HG02970 (cell line): ENCODE measurements at regions not wholly inside any gene's neighbourhood (a gene's known extent, or its start where the extent isn't known, plus 50 kb on each side); places are given as distances from the start of the nearest gene placed in this dataset.
"Not testable (repeated sequence)": the region's sequence is repeated elsewhere in the genome, so short reads cannot be mapped to it uniquely, and the experiment has no call there.

Source experiments
- ATAC-seq: cut with Tn5 transposase; IDR thresholded peaks from one replicate; pipeline ENCODE4 v1.9.1; 2021; ENCODE audit warnings: mild to moderate bottlenecking, moderate library complexity, moderate number of reproducible peaks; ENCODE audit not compliant: unreplicated experiment, low FRiP score

DNA sequence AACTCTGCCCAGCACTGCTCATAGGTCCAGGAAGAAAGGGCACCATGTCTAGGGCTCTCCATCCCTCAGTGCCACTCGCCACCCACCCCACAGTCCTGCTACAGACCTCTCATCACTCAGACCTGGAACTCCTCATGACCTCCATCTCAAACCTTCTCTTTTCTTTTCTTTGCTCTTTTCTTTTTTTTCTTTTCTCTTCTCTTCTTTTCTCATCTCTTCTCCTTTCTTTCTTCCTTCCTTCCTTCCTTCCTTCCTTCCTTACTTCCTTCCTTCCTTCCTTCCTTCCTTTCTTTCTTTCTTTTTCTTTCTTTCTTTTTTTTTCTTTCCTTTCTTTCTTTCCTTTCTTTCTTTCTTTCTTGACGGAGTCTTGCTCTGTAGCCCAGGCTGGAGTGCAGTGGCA lies 122.2 kb downstream of the KLF6 start:
- no peak for ATAC-seq

DNA sequence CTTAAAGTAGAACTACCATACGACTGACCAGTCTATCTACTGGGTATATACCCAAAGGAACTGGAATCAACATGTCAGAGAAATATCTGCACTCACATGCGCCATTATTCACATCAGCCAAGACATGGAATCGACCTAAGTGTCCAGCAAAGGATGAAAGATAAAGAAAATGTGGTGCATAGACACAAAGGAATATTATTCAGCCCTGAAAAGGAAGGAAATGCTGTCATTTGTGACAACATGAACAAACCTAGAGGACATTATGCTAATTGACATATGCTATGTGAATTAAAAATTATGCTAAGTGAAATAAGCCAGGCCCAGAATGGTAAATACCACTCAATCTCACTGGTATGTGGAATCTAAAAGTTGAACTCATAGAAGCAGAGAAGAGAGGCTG lies 123.7 kb downstream of the KLF6 start:
- ATAC-seq, result no peak

DNA sequence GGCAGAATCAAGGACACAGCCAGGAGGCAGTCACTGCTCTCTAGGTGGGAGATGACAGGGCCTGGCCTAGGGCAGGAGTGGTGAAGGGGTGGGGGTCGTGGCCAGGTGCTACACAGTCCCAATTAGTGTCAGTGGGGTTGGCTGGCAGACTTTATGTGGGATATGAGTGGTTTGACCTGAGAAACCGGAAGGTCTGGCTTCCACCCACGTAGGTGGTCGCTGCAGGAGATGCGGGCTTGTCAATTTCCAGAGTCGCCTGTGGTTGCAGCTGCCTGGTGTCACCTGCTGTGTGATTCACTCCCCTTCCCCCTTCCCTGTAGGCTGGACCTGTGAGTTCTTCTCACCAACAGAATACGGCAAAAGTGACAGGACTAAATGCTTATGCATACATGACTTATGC lies 124.3 kb downstream of the KLF6 start:
- ATAC-seq, result no peak

DNA sequence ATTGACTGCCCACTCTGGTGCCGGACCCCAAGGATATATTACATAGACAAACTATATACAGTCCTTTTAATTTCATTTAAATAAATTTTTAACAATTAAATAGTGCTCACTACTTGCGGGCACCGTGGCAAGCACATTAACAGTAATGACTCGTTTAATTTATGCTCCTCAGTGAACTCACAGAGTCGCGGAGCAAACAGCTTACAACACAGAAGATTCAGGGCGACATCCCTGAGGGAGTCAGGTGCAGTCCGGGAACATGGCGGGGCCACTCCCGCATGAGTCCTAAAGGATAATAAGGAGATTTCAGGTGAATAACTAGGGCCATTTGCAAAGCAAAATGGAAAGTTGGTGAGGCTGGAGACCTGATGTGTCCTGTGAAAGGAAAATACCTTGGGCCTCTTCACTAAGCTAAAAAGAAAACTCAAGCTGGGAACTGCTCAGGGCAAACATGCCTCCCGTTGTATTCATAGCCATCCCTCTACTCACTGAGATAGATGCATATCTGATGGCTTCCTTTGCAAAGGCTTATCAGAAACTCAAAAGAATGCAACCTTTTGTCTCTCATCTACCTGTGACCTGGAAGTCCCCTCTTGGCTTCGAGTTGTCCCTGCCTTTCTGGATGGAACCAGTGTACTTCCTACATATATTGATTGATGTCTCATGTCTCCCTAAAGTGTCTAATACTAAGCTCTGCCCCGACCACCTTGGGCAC lies 125.6 kb downstream of the KLF6 start:
- ATAC-seq, result no peak

DNA sequence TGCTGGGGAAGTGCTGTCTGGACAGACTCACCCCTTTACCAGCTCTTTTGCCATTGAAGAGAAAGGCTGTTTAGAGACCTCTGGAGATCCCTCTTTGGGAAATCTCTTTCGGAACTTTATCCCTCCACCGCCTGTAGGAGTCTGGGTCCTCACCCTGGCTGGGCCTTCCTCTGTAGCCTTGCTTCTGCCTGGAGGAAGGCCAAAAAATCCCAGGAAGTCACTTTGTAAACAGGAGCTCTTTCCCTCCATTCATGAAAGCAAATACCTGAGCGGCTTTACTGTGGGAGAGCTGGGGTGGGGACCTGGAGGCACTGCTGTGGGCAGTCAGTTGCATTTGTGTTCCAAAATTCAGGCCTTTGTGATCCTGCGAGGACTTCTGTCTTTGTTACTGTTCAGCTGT lies 126.2 kb downstream of the KLF6 start:
- ATAC-seq, result no peak

DNA sequence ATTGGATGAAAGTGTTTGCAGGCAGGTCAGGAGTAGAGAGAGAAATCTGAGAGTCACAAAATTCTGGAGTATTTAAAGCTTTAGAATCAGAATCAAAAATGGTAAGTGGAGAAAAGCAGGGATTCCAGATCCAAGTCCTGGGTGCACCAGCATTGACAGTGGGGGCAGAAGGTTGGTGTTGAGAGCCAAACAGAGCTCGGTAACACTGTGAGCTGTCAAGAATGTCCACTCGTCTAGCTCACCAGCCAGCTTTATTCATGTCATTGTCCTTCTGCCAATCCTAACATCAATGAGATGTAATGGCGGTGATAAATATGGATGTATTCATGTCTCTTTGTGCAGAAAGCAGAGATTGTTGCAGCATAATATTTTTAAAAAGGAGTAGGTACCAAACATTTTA lies 128.8 kb downstream of the KLF6 start:
- no peak for ATAC-seq

DNA sequence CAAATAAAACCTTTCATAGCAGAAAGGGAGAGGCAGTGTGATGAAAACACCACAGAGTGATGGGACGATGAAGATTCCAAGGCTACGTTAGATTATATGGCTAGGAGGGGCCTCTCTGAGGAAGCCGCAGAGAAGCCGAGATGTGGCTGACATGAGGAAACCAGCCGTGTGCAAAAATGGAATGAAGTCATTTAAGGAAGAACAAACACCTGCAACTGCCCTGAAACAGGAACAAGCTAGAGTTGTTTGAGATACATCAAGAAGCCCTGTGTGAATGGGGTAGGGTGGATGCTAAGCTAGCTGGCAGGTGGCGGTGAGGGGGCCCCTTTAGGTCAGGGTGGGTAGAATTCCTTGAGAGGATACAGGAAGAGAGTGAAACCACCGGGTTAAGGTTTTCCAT lies 129.5 kb downstream of the KLF6 start:
- no peak for ATAC-seq

DNA sequence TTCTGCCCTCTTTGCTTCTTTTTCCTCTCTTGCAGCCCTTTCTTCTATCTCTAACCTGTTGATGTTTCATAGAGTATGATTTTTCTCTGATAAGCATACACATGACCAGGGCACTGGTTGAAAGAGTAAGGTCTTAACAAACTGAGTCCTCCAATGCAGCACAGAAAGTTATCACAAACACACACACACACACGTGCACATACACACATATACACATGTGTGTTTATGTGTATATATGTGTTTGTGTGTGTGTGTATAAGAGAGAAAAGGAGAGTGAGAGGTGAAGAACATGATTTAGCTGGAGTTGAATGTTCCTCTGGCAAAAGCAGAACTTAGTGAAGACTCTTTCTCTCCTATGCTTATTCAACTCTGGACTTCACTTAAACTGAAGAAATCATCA lies 130.0 kb downstream of the KLF6 start:
- no peak for ATAC-seq

DNA sequence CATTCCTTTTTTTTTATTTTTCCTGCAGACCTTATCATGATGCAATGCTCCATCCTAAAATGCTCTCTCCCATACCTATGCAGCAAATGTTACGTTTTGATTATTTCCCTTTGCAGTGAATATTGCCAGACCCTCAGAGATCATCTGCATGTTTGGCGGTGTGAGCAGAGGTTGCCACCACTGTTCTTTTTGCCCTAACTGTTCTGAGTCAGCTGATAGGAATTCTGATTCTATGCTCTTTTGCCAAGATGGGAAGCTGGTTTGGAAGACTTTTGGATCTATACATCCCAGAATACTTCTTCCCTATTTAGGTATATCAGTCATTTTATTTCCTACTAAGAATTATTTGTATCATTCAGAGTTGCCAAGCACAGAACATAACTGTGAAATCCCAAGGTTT lies 130.5 kb downstream of the KLF6 start:
- ATAC-seq, result no peak

DNA sequence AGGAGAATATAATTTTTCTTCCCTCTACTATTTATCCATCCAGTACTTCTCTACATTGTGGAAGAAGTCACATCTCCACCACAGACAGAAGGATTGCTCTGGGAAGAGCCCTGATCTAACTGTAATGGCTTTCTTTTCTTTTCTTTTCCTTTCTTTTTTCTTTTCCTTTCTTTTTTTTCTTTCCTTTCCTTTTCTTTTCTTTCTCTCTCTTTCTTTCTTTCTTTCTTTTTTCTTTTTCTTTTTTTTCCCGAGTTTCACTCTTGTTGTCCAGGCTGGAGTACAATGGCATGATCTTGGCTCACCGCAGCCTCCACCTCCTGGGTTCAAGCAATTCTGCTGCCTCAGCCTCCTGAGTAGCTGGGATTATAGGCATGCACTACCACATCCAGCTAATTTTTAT lies 131.7 kb downstream of the KLF6 start:
- not testable (repeated sequence) for ATAC-seq

DNA sequence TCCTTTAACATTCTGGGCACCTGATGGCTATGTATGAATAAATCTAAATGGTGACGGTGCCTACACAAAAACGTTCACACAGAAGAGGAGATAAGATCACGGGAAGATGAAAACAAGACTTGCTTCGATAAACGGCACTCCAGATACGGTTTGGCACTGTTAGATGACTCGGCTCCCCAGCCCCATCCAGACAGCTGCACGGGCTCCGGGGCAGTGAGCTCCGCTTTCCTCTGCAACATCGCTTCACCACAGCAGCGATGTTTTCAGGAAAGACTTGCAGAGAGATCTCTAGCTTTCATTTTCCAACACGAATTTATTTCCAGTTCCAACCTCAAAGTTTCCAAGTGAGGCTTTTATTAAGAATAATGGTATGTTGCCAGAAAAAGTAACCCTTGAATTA lies 132.1 kb downstream of the KLF6 start:
- no peak for ATAC-seq

DNA sequence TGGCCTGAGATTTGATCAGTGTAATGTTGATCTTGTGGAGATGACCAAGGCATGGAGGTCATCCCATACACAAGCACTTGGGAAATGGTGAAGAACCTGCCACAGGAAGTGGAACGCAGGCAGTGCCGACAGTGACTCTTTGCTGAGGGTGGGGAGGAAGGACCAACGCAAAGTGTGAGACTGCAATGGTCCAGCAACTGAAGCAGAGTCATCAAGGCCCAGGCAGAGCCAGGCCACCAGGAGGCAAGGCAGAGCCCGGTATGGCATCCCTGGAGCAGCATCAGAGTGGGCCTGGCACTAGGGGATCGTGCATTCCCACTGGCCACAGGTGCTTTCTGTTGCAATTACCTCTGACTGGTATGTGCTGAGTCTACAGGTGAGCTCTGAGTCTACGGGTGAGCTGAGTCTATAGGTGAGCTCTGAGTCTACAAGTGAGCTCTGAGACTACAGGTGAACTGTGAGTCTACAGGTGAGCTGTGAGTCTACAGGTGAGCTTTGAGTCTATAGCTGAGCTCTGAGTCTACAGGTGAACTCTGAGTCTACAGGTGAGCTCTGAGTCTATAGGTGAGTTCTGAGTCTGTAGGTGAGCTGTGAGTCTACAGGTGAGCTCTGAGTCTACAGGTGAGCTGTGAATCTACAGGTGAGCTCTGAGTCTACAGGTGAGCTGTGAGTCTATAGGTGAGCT lies 132.9 kb downstream of the KLF6 start:
- ATAC-seq, result no peak

DNA sequence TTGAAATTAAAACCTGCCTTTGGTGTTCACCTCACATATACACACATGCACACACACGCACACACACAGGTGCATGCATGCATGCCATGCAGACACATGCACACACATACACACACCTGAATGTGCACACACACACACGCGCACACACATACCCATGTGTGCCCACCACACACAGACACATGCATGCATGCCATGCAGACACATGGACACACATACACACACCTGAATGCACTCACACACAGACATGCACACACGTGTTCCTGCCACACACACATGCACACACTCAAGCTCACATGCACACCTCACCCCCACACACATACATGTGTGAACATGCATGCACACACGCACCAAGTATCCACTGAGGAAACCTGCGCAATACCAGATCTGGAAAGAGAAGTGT lies 136.4 kb downstream of the KLF6 start:
- ATAC-seq, result no peak

DNA sequence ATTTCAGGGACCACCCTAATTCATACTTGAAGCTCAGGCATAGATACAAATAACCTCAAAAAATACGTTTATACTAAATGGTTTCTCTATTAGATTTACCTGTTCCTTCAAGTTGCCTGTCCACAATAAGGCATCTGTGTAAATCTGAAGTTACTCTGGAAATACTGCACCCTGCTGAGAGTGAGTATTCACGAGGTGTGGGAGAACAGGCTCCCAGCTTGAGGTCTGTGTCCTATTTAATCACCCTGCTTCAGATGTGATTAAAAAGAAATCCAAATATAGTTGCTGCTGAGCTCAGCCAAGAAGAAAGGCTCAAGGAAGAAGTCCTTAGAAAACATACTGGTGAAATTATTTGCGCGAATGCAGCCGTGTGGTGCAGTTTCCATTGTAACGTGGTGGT lies 136.8 kb downstream of the KLF6 start:
- ATAC-seq, result no peak

DNA sequence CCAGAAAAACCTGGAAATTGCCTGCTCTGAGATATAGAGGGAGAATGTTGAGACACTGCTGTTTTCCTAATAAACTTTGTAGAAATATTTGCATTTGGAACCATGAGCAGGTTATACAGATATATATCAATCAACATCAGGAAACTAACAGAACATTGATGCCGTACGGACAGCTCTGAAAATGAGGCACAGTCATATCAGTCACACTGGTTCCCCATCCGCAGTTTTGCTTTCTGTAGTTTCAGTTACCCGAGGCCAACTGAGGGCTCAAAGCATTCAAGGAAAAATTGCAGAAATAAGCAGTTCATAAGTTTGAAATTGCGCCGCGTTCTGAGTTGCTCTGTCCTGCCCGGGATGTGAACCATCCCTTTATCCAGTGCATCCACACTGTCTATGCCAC lies 137.9 kb downstream of the KLF6 start:
- no peak for ATAC-seq

DNA sequence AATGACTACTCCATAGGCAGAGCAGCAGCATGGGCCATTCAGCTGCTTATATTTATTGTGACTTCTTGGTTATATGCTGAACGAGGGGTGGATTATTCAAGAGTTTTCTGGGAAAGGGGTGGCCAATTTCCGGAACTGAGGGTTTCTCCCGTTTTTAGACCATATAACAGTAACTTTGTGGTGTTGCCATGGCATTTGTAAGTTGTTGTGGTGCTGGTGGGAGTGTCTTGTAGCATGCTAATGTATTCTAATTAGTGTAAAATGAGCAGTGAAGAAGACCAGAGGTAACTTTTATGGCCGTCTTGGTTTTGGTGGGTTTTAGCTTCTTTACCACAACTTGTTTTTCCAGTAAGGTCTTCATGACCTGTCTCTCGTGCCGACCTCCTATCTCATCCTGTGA lies 139.6 kb downstream of the KLF6 start:
- ATAC-seq, result no peak

DNA sequence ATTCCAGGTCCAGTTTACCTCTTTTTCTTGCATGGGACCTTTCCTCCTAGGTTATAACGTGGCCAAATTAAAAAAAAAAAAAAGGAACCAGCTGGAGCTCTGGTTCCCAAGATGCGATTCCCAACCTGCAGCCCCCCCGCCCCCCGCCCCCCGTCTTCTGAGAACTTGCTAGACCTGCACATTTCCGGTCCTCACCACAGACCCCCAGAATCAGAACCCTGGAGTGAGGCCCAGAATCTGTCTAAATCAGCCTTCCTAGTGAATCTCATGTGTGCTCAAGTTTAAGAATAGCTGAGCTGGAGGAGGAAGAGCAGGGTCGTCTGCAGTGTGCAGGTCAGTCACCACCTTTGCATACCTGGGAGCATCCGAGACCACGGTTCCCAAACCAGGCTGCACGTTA lies 144.2 kb downstream of the KLF6 start:
- ATAC-seq, result no peak

DNA sequence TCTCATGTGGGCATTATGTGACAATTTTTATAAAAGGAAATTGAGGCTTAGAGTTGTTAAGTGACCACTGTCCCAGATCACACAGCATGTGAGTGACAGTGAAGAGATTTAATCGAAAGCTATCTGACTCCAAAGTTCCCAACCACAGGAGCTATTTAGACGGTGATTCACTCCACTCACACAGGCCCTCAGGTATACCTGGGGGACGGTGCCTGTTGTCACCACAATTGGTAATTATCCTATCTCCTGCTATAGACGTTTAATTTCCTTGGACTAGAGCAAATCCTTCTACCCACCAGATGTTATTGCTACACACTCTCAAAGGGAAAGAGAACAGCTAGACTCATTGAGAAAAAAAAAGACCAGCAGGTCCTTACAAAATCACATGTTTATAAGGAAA lies 145.5 kb downstream of the KLF6 start:
- no peak for ATAC-seq

DNA sequence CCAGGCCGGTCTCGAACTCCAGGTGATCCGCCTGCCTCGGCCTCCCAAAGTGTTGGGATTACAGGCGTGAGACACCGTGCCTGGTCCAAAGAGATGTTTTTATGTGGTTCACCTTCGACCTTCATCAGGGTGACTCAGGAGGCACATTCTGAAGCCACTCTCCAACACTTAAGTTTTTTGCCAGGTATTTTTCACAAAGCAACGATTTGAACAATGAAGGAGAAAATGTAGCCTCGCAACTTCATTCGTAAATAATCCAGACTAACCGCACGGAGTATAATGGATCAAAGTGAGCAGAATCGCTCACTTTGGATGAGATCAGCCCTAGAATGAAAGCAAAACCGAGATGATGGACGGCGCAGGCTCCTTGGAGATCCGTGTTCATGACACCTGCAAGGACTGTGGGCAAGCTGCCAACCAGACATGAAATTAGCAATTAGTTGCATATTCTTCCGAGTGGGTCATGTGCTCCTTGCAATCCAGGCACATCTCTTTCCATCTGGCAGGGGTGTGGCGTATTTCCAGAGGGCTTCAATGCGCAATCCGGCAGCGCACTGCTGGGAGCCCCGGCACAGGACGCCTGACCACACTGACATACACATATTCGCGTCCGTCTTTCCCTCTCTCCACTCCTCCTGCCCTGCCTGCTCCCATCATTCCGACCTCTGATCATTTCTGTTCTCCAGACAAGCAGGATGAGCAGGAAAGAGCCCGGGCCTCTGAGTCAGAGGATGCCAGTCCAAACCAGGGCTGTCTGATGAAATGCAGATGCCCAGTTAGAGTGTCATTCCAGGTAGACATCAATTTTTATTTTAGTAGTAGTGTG lies 148.4 kb downstream of the KLF6 start:
- ATAC-seq, result no peak

DNA sequence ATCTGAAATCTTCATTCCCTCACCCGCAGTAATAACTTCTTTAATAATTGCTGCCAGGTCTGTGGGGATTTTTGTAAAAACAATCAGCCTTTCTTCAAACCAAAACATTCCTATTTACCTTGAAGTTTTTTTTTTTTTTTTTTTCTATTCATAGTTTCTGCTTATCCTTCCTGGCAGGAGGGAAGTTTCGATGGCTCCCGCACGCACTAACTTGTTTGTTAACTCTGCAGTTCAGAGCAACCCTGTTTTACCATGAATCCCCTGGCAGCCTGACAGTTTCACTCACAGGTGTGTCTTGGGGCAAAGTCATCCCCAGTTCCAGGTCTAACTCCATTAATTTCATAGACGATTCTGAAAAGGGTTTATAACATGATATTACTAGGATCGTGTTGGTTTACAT lies 149.3 kb downstream of the KLF6 start:
- no peak for ATAC-seq

DNA sequence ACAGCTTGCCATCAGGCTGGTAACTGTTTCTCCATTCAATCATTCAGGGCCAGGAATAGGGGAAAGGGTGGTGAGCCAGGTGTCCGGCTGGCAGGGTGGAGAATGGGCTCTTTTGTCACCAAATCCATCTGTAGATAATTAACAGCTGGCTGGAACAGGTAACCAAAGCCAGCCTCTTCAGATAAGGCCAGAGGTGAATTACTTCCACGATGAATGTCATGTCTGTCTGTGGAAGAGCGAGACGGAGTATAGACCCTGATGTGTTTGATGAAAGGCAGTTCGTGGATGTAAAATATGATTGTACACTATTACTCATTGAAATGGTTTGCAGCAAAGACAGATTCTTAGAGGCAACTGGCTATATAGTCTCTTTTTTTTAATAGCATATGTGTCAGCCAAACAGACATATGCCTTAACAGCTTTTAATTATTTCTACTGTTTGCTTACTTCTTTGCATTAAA lies 149.8 kb downstream of the KLF6 start:
- no peak for ATAC-seq
